Neural cell (in vitro differentiated cells): ENCODE measurements at regions not wholly inside any gene's neighbourhood (a gene's known extent, or its start where the extent isn't known, plus 50 kb on each side); places are given as distances from the start of the nearest gene placed in this dataset.

Source experiments
- EP300 ChIP-seq: fragments of 450-650 bp; conservative IDR thresholded peaks from 2 replicates; pipeline ENCODE4 v1.6.1; 2014; ENCODE audit warnings: antibody characterized with exemption, mild to moderate bottlenecking, moderate library complexity; ENCODE audit not compliant: poor library complexity, severe bottlenecking
- EZH2 ChIP-seq: fragments of 200-600, 300-800 bp; shearing (Covaris generic), sonication (generic); IDR thresholded peaks from 2 replicates; pipeline ENCODE4 v1.6.1; 2014; ENCODE audit warnings: antibody characterized with exemption, low read length, borderline replicate concordance, mild to moderate bottlenecking; ENCODE audit not compliant: insufficient read depth, poor library complexity, severe bottlenecking
- MXI1 ChIP-seq: fragments of 450-650 bp; conservative IDR thresholded peaks from 2 replicates; pipeline ENCODE4 v1.6.1; 2014; ENCODE audit warnings: antibody characterized with exemption, mild to moderate bottlenecking; ENCODE audit not compliant: poor library complexity, severe bottlenecking
- POLR2AphosphoS5 ChIP-seq: IDR thresholded peaks from 2 replicates; pipeline ENCODE4 v1.6.1; 2012
- RAD21 ChIP-seq: fragments of 450-650 bp; conservative IDR thresholded peaks from 2 replicates; pipeline ENCODE4 v1.6.1; 2014; ENCODE audit warnings: antibody characterized with exemption, mild to moderate bottlenecking, moderate library complexity
- SMC3 ChIP-seq: fragments of 450-650 bp; conservative IDR thresholded peaks from 2 replicates; pipeline ENCODE4 v1.6.1; 2014; ENCODE audit warnings: antibody characterized with exemption, mild to moderate bottlenecking, moderate library complexity; ENCODE audit not compliant: poor library complexity
- TF ChIP-seq, protein P1 (sequence below): fragments of 450-650 bp; IDR thresholded peaks from 2 replicates; pipeline ENCODE4 v1.5.1; 2014; ENCODE audit warnings: antibody characterized with exemption, mild to moderate bottlenecking, moderate library complexity; ENCODE audit not compliant: poor library complexity, severe bottlenecking

- TF ChIP-seq, protein P1, sequence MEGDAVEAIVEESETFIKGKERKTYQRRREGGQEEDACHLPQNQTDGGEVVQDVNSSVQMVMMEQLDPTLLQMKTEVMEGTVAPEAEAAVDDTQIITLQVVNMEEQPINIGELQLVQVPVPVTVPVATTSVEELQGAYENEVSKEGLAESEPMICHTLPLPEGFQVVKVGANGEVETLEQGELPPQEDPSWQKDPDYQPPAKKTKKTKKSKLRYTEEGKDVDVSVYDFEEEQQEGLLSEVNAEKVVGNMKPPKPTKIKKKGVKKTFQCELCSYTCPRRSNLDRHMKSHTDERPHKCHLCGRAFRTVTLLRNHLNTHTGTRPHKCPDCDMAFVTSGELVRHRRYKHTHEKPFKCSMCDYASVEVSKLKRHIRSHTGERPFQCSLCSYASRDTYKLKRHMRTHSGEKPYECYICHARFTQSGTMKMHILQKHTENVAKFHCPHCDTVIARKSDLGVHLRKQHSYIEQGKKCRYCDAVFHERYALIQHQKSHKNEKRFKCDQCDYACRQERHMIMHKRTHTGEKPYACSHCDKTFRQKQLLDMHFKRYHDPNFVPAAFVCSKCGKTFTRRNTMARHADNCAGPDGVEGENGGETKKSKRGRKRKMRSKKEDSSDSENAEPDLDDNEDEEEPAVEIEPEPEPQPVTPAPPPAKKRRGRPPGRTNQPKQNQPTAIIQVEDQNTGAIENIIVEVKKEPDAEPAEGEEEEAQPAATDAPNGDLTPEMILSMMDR = no peak
- TF ChIP-seq SMC3 = no peak
- no peak for TF ChIP-seq RAD21
- TF ChIP-seq EZH2 = no peak
- no peak for TF ChIP-seq MXI1
- no peak for TF ChIP-seq EP300
- no peak for TF ChIP-seq POLR2AphosphoS5
Observed at GRCh38 chr13:106145997-106146864, 389.2 kb downstream of the EFNB2 start.
